Erythroblast (primary cell): ENCODE measurements at regions not wholly inside any gene's neighbourhood (a gene's known extent, or its start where the extent isn't known, plus 50 kb on each side); places are given as distances from the start of the nearest gene placed in this dataset.

ENCODE experiments used
- GATA1 ChIP-seq: IDR thresholded peaks from 2 replicates; pipeline ENCODE4 v1.6.1; 2011; ENCODE audit warnings: low read depth, mild to moderate bottlenecking, control low read depth, low read length, moderate library complexity
- POLR2A ChIP-seq: IDR thresholded peaks from 2 replicates; pipeline ENCODE4 v1.6.1; 2011; ENCODE audit warnings: mild to moderate bottlenecking, low read length

DNA sequence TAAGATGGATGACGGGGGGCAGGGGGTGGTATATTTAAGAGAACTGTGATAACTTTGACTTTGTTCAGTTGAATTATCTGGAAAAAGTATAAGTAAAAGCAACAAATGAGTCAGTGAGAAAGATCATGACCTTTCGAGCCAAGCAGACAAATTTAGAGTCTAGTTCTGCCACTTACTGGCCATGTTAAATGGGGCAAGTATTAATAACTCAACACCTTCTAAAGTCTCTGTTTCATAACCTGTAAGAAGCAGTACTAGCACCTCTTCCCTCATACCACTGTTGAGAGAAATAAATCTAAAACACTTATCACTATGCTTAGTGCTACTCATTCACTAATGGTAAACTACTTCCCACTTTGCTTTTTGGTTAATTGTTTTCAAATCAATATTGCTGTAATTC, 604.4 kb upstream of the LRRN3 start:
- TF ChIP-seq POLR2A (no peak), GATA1 (no peak)
